ENCODE measurements at regions not wholly inside any gene's neighbourhood (a gene's known extent, or its start where the extent isn't known, plus 50 kb on each side); places are given as distances from the start of the nearest gene placed in this dataset.
"Not testable (repeated sequence)": the region's sequence is repeated elsewhere in the genome, so short reads cannot be mapped to it uniquely, and the experiment has no call there.

- DNase-seq; H3K27me3 ChIP-seq (ENCODE audit: control insufficient read depth in 1 of 2, insufficient read depth in 2 of 2, low read length in 1 of 2); H3K9me3 ChIP-seq (ENCODE audit: control insufficient read depth, low read length); H3K36me3 ChIP-seq (ENCODE audit: control insufficient read depth in 1 of 2, insufficient read depth in 2 of 2, low read length in 1 of 2); H3K27ac ChIP-seq (ENCODE audit: low read depth in 1 of 2, low read length in 2 of 2); intact Hi-C loops (cut with DNase I); H3K4me3 ChIP-seq (ENCODE audit: low read length in 2 of 2); H3K4me1 ChIP-seq (ENCODE audit: control insufficient read depth in 1 of 2, insufficient read depth in 2 of 2, low read length in 2 of 2): not testable (repeated sequence)
- ATAC-seq (ENCODE audit: low FRiP score): peak; percentile 54
- WGBS, 2 donors: 91 to 92% methylated on average over 30 of the region's 30 CpGs
Observed at GRCh38 chr17:26981845-26982425, 312.0 kb upstream of the WSB1 start.

DNA sequence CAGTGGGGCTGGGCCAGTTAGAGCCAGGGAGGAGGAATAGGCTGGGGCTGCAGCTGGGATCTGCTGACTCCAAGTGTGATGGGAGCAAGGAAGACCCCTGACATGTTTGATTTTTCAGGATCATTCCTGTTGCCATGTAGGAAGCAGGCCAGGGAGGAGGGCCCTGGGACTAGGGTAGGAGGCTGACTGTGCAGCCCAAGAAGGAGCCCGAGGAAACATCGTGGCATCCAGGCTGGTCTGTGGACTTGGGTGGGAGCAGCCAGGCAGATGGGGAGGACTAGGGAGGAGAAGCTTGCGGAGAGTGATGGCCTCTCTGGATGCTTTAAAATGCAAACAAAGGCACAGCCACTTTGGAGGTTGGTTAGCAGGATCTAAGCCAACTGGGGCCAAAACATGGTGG lies 311.4 kb upstream of the WSB1 start:
- 83 to 84% methylated on average over 3 of the region's 3 CpGs for WGBS, 2 donors
- H3K36me3 ChIP-seq (ENCODE audit: control insufficient read depth in 1 of 2, insufficient read depth in 2 of 2, low read length in 1 of 2); H3K4me1 ChIP-seq (ENCODE audit: control insufficient read depth in 1 of 2, insufficient read depth in 2 of 2, low read length in 2 of 2); H3K27ac ChIP-seq (ENCODE audit: low read depth in 1 of 2, low read length in 2 of 2); H3K9me3 ChIP-seq (ENCODE audit: control insufficient read depth, low read length); H3K27me3 ChIP-seq (ENCODE audit: control insufficient read depth in 1 of 2, insufficient read depth in 2 of 2, low read length in 1 of 2); H3K4me3 ChIP-seq (ENCODE audit: low read length in 2 of 2); intact Hi-C loops (cut with DNase I): not testable (repeated sequence)
- DNase-seq (peak in 1 of 2 donors; percentile 57), ATAC-seq (ENCODE audit: low FRiP score) (peak; percentile 26)

- H3K27ac ChIP-seq (ENCODE audit: low read depth in 1 of 2, low read length in 2 of 2); DNase-seq; H3K4me3 ChIP-seq (ENCODE audit: low read length in 2 of 2); intact Hi-C loops (cut with DNase I); H3K9me3 ChIP-seq (ENCODE audit: control insufficient read depth, low read length); H3K27me3 ChIP-seq (ENCODE audit: control insufficient read depth in 1 of 2, insufficient read depth in 2 of 2, low read length in 1 of 2); H3K4me1 ChIP-seq (ENCODE audit: control insufficient read depth in 1 of 2, insufficient read depth in 2 of 2, low read length in 2 of 2); H3K36me3 ChIP-seq (ENCODE audit: control insufficient read depth in 1 of 2, insufficient read depth in 2 of 2, low read length in 1 of 2); ATAC-seq (ENCODE audit: low FRiP score): not testable (repeated sequence)
- WGBS, 2 donors: 62 to 68% methylated on average over 3 of the region's 3 CpGs
Observed at GRCh38 chr17:26987851-26988250, 306.1 kb upstream of the WSB1 start.

DNA sequence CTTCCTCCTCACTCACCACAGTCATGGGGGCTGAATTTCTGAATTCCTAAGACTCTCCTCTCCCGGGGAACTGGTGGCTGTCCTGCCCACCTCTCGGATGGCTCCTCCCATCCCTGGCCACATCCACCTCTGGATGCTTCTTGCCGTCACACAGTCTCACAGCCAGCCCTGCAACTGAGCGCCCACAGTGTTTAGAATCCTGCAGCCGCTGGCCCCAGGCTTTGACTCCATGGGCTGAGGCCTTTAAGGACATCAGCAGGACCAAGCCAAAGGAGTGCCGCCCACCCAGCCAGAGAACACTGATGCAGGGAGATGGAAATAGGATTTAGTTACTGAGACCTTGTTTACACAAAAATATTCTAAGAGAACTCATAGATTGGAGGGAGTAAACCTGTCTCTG lies 299.3 kb upstream of the WSB1 start:
- intact Hi-C loops (cut with DNase I); H3K36me3 ChIP-seq (ENCODE audit: control insufficient read depth in 1 of 2, insufficient read depth in 2 of 2, low read length in 1 of 2); H3K27ac ChIP-seq (ENCODE audit: low read depth in 1 of 2, low read length in 2 of 2); H3K9me3 ChIP-seq (ENCODE audit: control insufficient read depth, low read length); H3K27me3 ChIP-seq (ENCODE audit: control insufficient read depth in 1 of 2, insufficient read depth in 2 of 2, low read length in 1 of 2); H3K4me1 ChIP-seq (ENCODE audit: control insufficient read depth in 1 of 2, insufficient read depth in 2 of 2, low read length in 2 of 2); ATAC-seq (ENCODE audit: low FRiP score); H3K4me3 ChIP-seq (ENCODE audit: low read length in 2 of 2): not testable (repeated sequence)
- WGBS, 2 donors: 64 to 73% methylated on average over 4 to 6 of the region's 6 CpGs
- peak in 1 of 2 donors; percentile 70 for DNase-seq

DNA sequence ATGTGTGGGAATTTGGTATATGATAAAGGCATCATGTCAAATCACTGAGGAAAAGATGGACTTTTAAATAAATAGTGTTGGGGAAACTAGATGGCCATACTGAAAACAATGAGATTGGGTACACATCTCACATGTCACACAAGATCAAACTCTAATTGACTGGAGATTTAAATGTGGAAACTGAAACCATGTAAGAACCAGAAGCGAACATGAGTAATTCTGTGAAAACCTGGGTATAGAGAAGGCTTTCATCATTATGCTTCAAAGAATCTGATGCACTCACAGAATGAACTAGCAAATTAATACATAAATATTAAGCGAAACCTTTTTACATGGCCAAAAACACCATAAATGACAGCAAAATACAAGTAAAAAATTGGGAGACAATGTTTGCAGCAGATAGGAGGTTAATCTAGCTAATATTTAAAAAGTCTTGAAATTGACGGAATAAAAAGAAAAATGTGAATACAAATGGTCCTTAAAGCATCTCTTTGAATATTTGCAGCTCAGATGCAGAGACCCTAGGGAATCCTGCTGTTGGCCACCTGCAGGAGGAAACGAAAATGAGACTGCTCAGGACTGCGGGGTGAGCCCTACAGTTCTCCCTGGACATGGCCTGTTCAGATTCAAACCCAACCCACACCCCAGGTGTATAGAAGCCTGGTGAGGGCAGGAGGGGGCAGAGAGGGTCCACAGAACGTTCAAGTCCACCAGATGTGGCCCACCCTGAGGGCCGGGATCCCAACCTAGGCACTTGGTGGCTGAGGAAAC lies 297.6 kb upstream of the WSB1 start:
- H3K36me3 ChIP-seq (ENCODE audit: control insufficient read depth in 1 of 2, insufficient read depth in 2 of 2, low read length in 1 of 2); H3K27ac ChIP-seq (ENCODE audit: low read depth in 1 of 2, low read length in 2 of 2); H3K9me3 ChIP-seq (ENCODE audit: control insufficient read depth, low read length); H3K4me3 ChIP-seq (ENCODE audit: low read length in 2 of 2); DNase-seq; intact Hi-C loops (cut with DNase I); H3K4me1 ChIP-seq (ENCODE audit: control insufficient read depth in 1 of 2, insufficient read depth in 2 of 2, low read length in 2 of 2); ATAC-seq (ENCODE audit: low FRiP score); H3K27me3 ChIP-seq (ENCODE audit: control insufficient read depth in 1 of 2, insufficient read depth in 2 of 2, low read length in 1 of 2): not testable (repeated sequence)
- 58 to 65% methylated on average over 7 of the region's 7 CpGs for WGBS, 2 donors

- H3K4me1 ChIP-seq (ENCODE audit: control insufficient read depth in 1 of 2, insufficient read depth in 2 of 2, low read length in 2 of 2); H3K4me3 ChIP-seq (ENCODE audit: low read length in 2 of 2); DNase-seq; H3K27me3 ChIP-seq (ENCODE audit: control insufficient read depth in 1 of 2, insufficient read depth in 2 of 2, low read length in 1 of 2); H3K36me3 ChIP-seq (ENCODE audit: control insufficient read depth in 1 of 2, insufficient read depth in 2 of 2, low read length in 1 of 2); intact Hi-C loops (cut with DNase I); H3K27ac ChIP-seq (ENCODE audit: low read depth in 1 of 2, low read length in 2 of 2); H3K9me3 ChIP-seq (ENCODE audit: control insufficient read depth, low read length); ATAC-seq (ENCODE audit: low FRiP score): not testable (repeated sequence)
- 64 to 69% methylated on average over 4 of the region's 4 CpGs for WGBS, 2 donors
Observed at GRCh38 chr17:27007734-27008531, 286.0 kb upstream of the WSB1 start.

GRCh38 chr17:27009087-27009486 lies 284.8 kb upstream of the WSB1 start:
- 81 to 82% methylated on average over 11 to 14 of the region's 14 CpGs for WGBS, 2 donors
- Histone ChIP-seq H3K36me3 (ENCODE audit: control insufficient read depth in 1 of 2, insufficient read depth in 2 of 2, low read length in 1 of 2) (no peaks in the 10 kb centered on the region), H3K9me3 (ENCODE audit: control insufficient read depth, low read length) (peaks cover 2% of the 10 kb centered on the region), H3K4me3 (ENCODE audit: low read length in 2 of 2) (no peak overlapping the region), H3K27me3 (ENCODE audit: control insufficient read depth in 1 of 2, insufficient read depth in 2 of 2, low read length in 1 of 2) (no peaks in the 10 kb centered on the region), H3K4me1 (ENCODE audit: control insufficient read depth in 1 of 2, insufficient read depth in 2 of 2, low read length in 2 of 2) (no peaks in the 10 kb centered on the region), H3K27ac (ENCODE audit: low read depth in 1 of 2, low read length in 2 of 2) (no peak overlapping the region)
- intact Hi-C loops (cut with DNase I): no loop called here
- ATAC-seq (ENCODE audit: low FRiP score) (peak; percentile 38), DNase-seq (no peak)

DNA sequence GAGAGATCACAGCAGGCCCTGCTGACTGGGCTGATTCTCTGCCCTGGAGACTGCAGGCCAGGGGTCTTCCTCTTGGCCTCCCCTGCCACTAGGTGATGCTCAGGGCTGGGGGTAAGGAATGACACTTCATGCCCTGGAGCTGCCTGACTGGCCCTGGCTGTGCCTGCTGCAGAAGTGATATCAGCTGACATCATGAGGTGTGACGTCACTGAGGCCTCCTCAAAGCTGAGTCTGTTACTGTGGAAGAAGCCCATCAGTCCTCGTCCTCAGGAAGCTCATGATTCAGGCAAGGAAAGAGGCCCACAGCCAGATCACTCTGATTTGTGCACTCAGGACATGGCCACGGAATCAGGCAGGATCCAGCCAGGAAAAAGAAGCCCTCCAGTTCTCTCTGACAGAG lies 283.8 kb upstream of the WSB1 start:
- H3K27me3 ChIP-seq (ENCODE audit: control insufficient read depth in 1 of 2, insufficient read depth in 2 of 2, low read length in 1 of 2); H3K36me3 ChIP-seq (ENCODE audit: control insufficient read depth in 1 of 2, insufficient read depth in 2 of 2, low read length in 1 of 2); H3K4me1 ChIP-seq (ENCODE audit: control insufficient read depth in 1 of 2, insufficient read depth in 2 of 2, low read length in 2 of 2); ATAC-seq (ENCODE audit: low FRiP score); intact Hi-C loops (cut with DNase I); H3K27ac ChIP-seq (ENCODE audit: low read depth in 1 of 2, low read length in 2 of 2); DNase-seq; H3K9me3 ChIP-seq (ENCODE audit: control insufficient read depth, low read length); H3K4me3 ChIP-seq (ENCODE audit: low read length in 2 of 2): not testable (repeated sequence)
- WGBS, 2 donors: 33 to 41% methylated on average over 3 of the region's 3 CpGs

Measured in aorta (tissue), 5 donors.